Coronary artery (tissue), 2 donors: ENCODE measurements at regions not wholly inside any gene's neighbourhood (a gene's known extent, or its start where the extent isn't known, plus 50 kb on each side); places are given as distances from the start of the nearest gene placed in this dataset.

Source experiments
- DNase-seq: peaks from one replicate; pipeline ENCODE4 v3.0.0-alpha.2; 2017; ENCODE audit warnings: low spot score
- H3K27ac ChIP-seq, 2 donors: fragments of 200-600 bp; sonication (generic); one replicate each; pipeline ENCODE4 v1.5.1; 2016 to 2019
- H3K4me3 ChIP-seq: fragments of 200-600 bp; sonication (generic); 2 replicates; pipeline ENCODE4 v1.5.1; 2016; ENCODE audit warnings: mild to moderate bottlenecking, moderate library complexity
- CTCF ChIP-seq: fragments of 200-600 bp; sonication (generic); IDR thresholded peaks from one replicate; pipeline ENCODE4 v1.5.1; 2019; ENCODE audit warnings: antibody characterized with exemption

- no peak for TF ChIP-seq CTCF
- Histone ChIP-seq H3K4me3 (no peak overlapping the region), H3K27ac (no peak overlapping the region)
- no peak for DNase-seq
Measured at GRCh38 chr3:181565416-181565815, 146.3 kb upstream of the SOX2 start.

- H3K27ac ChIP-seq, result no peak overlapping the region
- no peak overlapping the region for H3K4me3 ChIP-seq
- no peak for TF ChIP-seq CTCF
- no peak for DNase-seq
Measured at GRCh38 chr3:181564222-181564621, 147.5 kb upstream of the SOX2 start.

GRCh38 chr3:181561139-181562031, 150.3 kb upstream of the SOX2 start:
- no peak overlapping the region for H3K27ac ChIP-seq
- TF ChIP-seq CTCF, result no peak
- H3K4me3 ChIP-seq, result no peak overlapping the region
- no peak for DNase-seq

GRCh38 chr3:181558870-181559269, 152.9 kb upstream of the SOX2 start:
- TF ChIP-seq CTCF, result no peak
- Histone ChIP-seq H3K27ac (no peak overlapping the region), H3K4me3 (no peak overlapping the region)
- no peak for DNase-seq

GRCh38 chr3:181555681-181556080, 156.0 kb upstream of the SOX2 start:
- Histone ChIP-seq H3K4me3 (no peak overlapping the region), H3K27ac (no peak overlapping the region)
- no peak for DNase-seq
- TF ChIP-seq CTCF, result no peak

GRCh38 chr3:181554233-181554765, 157.4 kb upstream of the SOX2 start:
- no peak overlapping the region for H3K4me3 ChIP-seq
- no peak for DNase-seq
- no peak overlapping the region for H3K27ac ChIP-seq
- TF ChIP-seq CTCF, result no peak

GRCh38 chr3:181549266-181549665, 162.5 kb upstream of the SOX2 start:
- no peak for TF ChIP-seq CTCF
- no peak overlapping the region for H3K4me3 ChIP-seq
- H3K27ac ChIP-seq, result no peak overlapping the region
- DNase-seq, result no peak
